Retina (tissue), 1 donor: ENCODE measurements at regions not wholly inside any gene's neighbourhood (a gene's known extent, or its start where the extent isn't known, plus 50 kb on each side); places are given as distances from the start of the nearest gene placed in this dataset.
"Not testable (repeated sequence)": the region's sequence is repeated elsewhere in the genome, so short reads cannot be mapped to it uniquely, and the experiment has no call there.

Source experiments
- DNase-seq: peaks from one replicate; pipeline ENCODE4 v3.0.0-alpha.2; 2016

GRCh38 chr5:57777174-57777581, 294.6 kb upstream of the ACTBL2 start:
- no peak for DNase-seq

GRCh38 chr5:57776035-57776434, 293.4 kb upstream of the ACTBL2 start:
- no peak for DNase-seq

GRCh38 chr5:57774439-57774838, 291.8 kb upstream of the ACTBL2 start:
- no peak for DNase-seq

GRCh38 chr5:57772512-57772911, 289.9 kb upstream of the ACTBL2 start:
- DNase-seq: no peak

- DNase-seq: no peak
Observed at GRCh38 chr5:57770039-57770438, 287.4 kb upstream of the ACTBL2 start.

GRCh38 chr5:57768745-57769144, 286.1 kb upstream of the ACTBL2 start:
- no peak for DNase-seq

- no peak for DNase-seq
Observed at GRCh38 chr5:57764479-57765089, 282.0 kb upstream of the ACTBL2 start.

GRCh38 chr5:57761513-57761912, 278.9 kb upstream of the ACTBL2 start:
- DNase-seq: no peak

GRCh38 chr5:57754616-57755015, 272.0 kb upstream of the ACTBL2 start:
- no peak for DNase-seq

GRCh38 chr5:57753446-57753845, 270.8 kb upstream of the ACTBL2 start:
- no peak for DNase-seq

- no peak for DNase-seq
Observed at GRCh38 chr5:57751710-57752109, 269.1 kb upstream of the ACTBL2 start.

- DNase-seq: no peak
Observed at GRCh38 chr5:57750891-57751290, 268.3 kb upstream of the ACTBL2 start.

- no peak for DNase-seq
Observed at GRCh38 chr5:57750282-57750681, 267.7 kb upstream of the ACTBL2 start.

- no peak for DNase-seq
Observed at GRCh38 chr5:57749396-57749795, 266.8 kb upstream of the ACTBL2 start.

GRCh38 chr5:57745700-57746651, 263.4 kb upstream of the ACTBL2 start:
- no peak for DNase-seq

GRCh38 chr5:57745029-57745428, 262.4 kb upstream of the ACTBL2 start:
- no peak for DNase-seq

GRCh38 chr5:57741336-57741735, 258.7 kb upstream of the ACTBL2 start:
- DNase-seq: no peak

GRCh38 chr5:57738787-57739186, 256.2 kb upstream of the ACTBL2 start:
- DNase-seq: no peak

- peak; percentile 8 for DNase-seq
Observed at GRCh38 chr5:57738301-57738700, 255.7 kb upstream of the ACTBL2 start.

- no peak for DNase-seq
Observed at GRCh38 chr5:57736716-57737115, 254.1 kb upstream of the ACTBL2 start.

GRCh38 chr5:57735279-57736153, 252.9 kb upstream of the ACTBL2 start:
- not testable (repeated sequence) for DNase-seq

GRCh38 chr5:57734296-57734695, 251.7 kb upstream of the ACTBL2 start:
- no peak for DNase-seq

- DNase-seq: no peak
Observed at GRCh38 chr5:57727591-57727990, 245.0 kb upstream of the ACTBL2 start.
